WTC11 (cell line): ENCODE measurements at regions not wholly inside any gene's neighbourhood (a gene's known extent, or its start where the extent isn't known, plus 50 kb on each side); places are given as distances from the start of the nearest gene placed in this dataset.

Source experiments
- ATAC-seq: fragments of 200-7000 bp; cut with Tn5 transposase; 2 replicates; pipeline ENCODE4 v1.10.0; 2021; ENCODE audit warnings: mild to moderate bottlenecking, moderate library complexity
- CTCF ChIA-PET: fragments of 300-600 bp; sonication (Branson Sonifier 250); formaldehyde crosslinking; loops from one replicate; lab custom pipeline; 2021; ENCODE audit warnings: antibody characterized with exemption; lab: Charles Lee
- POLR2A ChIA-PET: fragments of 350-600 bp; sonication (Branson Sonifier 250); formaldehyde crosslinking; loops from one replicate; lab custom pipeline; 2021; ENCODE audit warnings: antibody characterized with exemption; lab: Charles Lee
- DNase-seq: peaks from one replicate; pipeline ENCODE4 v3.0.0; 2021; ENCODE audit warnings: low spot score
- H3K27ac Mint-ChIP-seq: 2 replicates; pipeline ENCODE4 v1.8.0; 2021; ENCODE audit warnings: mixed read lengths
- H3K27me3 Mint-ChIP-seq: 2 replicates; pipeline ENCODE4 v1.8.0; 2021; ENCODE audit warnings: low read depth, mild to moderate bottlenecking, moderate library complexity, mixed read lengths
- H3K36me3 Mint-ChIP-seq: 2 replicates; pipeline ENCODE4 v1.8.0; 2021; ENCODE audit warnings: mixed read lengths
- H3K4me1 Mint-ChIP-seq: 2 replicates; pipeline ENCODE4 v1.8.0; 2022; ENCODE audit warnings: mixed read lengths
- H3K4me3 Mint-ChIP-seq: 2 replicates; pipeline ENCODE4 v1.8.0; 2021; ENCODE audit warnings: mild to moderate bottlenecking, moderate library complexity, mixed read lengths
- H3K9me3 Mint-ChIP-seq: 2 replicates; pipeline ENCODE4 v1.8.0; 2021; ENCODE audit warnings: mixed read lengths
- CBFB ChIP-seq: sonication (generic); formaldehyde crosslinking; IDR thresholded peaks from 2 replicates; pipeline ENCODE4 v1.8.1; 2022; ENCODE audit warnings: mild to moderate bottlenecking, low read depth, missing genetic modification reagents
- FOXJ3 ChIP-seq: sonication (generic); formaldehyde crosslinking; IDR thresholded peaks from 2 replicates; pipeline ENCODE4 v1.9.0; 2021; ENCODE audit warnings: missing genetic modification reagents, mild to moderate bottlenecking, borderline replicate concordance
- MXD4 ChIP-seq: fragments of 250-450 bp; sonication (Bioruptor Pico); IDR thresholded peaks from 2 replicates; pipeline ENCODE4 v1.8.0; 2021; ENCODE audit warnings: mild to moderate bottlenecking, moderate library complexity, borderline replicate concordance
- NFE2L1 ChIP-seq: sonication (generic); formaldehyde crosslinking; IDR thresholded peaks from 2 replicates; pipeline ENCODE4 v1.8.1; 2023; ENCODE audit warnings: missing genetic modification reagents
- NR3C1 ChIP-seq: sonication (generic); formaldehyde crosslinking; conservative IDR thresholded peaks from 2 replicates; pipeline ENCODE4 v1.8.1; 2023; ENCODE audit warnings: low read depth, mild to moderate bottlenecking, missing genetic modification reagents
- RELA ChIP-seq: sonication (generic); formaldehyde crosslinking; IDR thresholded peaks from 2 replicates; pipeline ENCODE4 v1.8.1; 2022; ENCODE audit warnings: missing genetic modification reagents, mild to moderate bottlenecking, borderline replicate concordance
- TP53 ChIP-seq: sonication (generic); formaldehyde crosslinking; IDR thresholded peaks from 2 replicates; pipeline ENCODE4 v1.8.1; 2023; ENCODE audit warnings: mild to moderate bottlenecking, missing genetic modification reagents
- ZBTB43 ChIP-seq: sonication (generic); formaldehyde crosslinking; IDR thresholded peaks from 2 replicates; pipeline ENCODE4 v1.8.1; 2023; ENCODE audit warnings: mild to moderate bottlenecking, missing genetic modification reagents
- ZNF317 ChIP-seq: sonication (generic); formaldehyde crosslinking; IDR thresholded peaks from 2 replicates; pipeline ENCODE4 v1.8.1; 2023; ENCODE audit warnings: low read depth, mild to moderate bottlenecking, moderate library complexity, missing genetic modification reagents, borderline replicate concordance
- ZNF425 ChIP-seq: fragments of 250-450 bp; sonication (Bioruptor Pico); conservative IDR thresholded peaks from 2 replicates; pipeline ENCODE4 v1.9.0; 2021; ENCODE audit warnings: mild to moderate bottlenecking
- TF ChIP-seq, protein P1 (sequence below): sonication (generic); formaldehyde crosslinking; conservative IDR thresholded peaks from 2 replicates; pipeline ENCODE4 v1.8.1; 2023; ENCODE audit warnings: mild to moderate bottlenecking, low read depth, missing genetic modification reagents, moderate library complexity
- TF ChIP-seq, protein P2 (sequence below): sonication (generic); formaldehyde crosslinking; IDR thresholded peaks from 2 replicates; pipeline ENCODE4 v1.8.1; 2023; ENCODE audit warnings: mild to moderate bottlenecking, moderate library complexity, missing genetic modification reagents

GRCh38 chr1:118338936-118339335, 153.9 kb upstream of the SPAG17 start:
- no peaks in the 10 kb centered on the region for H3K9me3 Mint-ChIP-seq
- TF ChIP-seq, protein P1, sequence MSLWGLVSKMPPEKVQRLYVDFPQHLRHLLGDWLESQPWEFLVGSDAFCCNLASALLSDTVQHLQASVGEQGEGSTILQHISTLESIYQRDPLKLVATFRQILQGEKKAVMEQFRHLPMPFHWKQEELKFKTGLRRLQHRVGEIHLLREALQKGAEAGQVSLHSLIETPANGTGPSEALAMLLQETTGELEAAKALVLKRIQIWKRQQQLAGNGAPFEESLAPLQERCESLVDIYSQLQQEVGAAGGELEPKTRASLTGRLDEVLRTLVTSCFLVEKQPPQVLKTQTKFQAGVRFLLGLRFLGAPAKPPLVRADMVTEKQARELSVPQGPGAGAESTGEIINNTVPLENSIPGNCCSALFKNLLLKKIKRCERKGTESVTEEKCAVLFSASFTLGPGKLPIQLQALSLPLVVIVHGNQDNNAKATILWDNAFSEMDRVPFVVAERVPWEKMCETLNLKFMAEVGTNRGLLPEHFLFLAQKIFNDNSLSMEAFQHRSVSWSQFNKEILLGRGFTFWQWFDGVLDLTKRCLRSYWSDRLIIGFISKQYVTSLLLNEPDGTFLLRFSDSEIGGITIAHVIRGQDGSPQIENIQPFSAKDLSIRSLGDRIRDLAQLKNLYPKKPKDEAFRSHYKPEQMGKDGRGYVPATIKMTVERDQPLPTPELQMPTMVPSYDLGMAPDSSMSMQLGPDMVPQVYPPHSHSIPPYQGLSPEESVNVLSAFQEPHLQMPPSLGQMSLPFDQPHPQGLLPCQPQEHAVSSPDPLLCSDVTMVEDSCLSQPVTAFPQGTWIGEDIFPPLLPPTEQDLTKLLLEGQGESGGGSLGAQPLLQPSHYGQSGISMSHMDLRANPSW = no peak
- TF ChIP-seq ZNF317 (CRISPR knock-in tag) = no peak
- TF ChIP-seq, all 79 proteins: peak for 0
- Mint-ChIP-seq H3K36me3 (no peaks in the 10 kb centered on the region), H3K4me1 (peaks cover 15% of the 10 kb centered on the region), H3K27me3 (no peaks in the 10 kb centered on the region), H3K27ac (no peak overlapping the region), H3K4me3 (no peak overlapping the region)
- ATAC-seq (no peak), DNase-seq (no peak)
- CTCF ChIA-PET = no interaction called here
- POLR2A ChIA-PET = no interaction called here

- Mint-ChIP-seq H3K4me1 (peaks cover 15% of the 10 kb centered on the region), H3K4me3 (no peak overlapping the region), H3K36me3 (no peaks in the 10 kb centered on the region), H3K9me3 (no peaks in the 10 kb centered on the region), H3K27me3 (no peaks in the 10 kb centered on the region), H3K27ac (no peak overlapping the region)
- POLR2A ChIA-PET = no interaction called here
- no peak for DNase-seq
- TF ChIP-seq TP53 (CRISPR knock-in tag) = no peak
- TF ChIP-seq FOXJ3 (CRISPR knock-in tag) = no peak
- TF ChIP-seq, protein P2, sequence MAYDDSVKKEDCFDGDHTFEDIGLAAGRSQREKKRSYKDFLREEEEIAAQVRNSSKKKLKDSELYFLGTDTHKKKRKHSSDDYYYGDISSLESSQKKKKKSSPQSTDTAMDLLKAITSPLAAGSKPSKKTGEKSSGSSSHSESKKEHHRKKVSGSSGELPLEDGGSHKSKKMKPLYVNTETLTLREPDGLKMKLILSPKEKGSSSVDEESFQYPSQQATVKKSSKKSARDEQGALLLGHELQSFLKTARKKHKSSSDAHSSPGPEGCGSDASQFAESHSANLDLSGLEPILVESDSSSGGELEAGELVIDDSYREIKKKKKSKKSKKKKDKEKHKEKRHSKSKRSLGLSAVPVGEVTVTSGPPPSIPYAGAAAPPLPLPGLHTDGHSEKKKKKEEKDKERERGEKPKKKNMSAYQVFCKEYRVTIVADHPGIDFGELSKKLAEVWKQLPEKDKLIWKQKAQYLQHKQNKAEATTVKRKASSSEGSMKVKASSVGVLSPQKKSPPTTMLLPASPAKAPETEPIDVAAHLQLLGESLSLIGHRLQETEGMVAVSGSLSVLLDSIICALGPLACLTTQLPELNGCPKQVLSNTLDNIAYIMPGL = no peak
- no peak for TF ChIP-seq CBFB (CRISPR knock-in tag)
- TF ChIP-seq ZBTB43 (CRISPR knock-in tag) = no peak
- no peak for TF ChIP-seq ZNF425 (CRISPR knock-in tag)
- TF ChIP-seq NR3C1 (CRISPR knock-in tag) = no peak
- CTCF ChIA-PET = no interaction called here
- no peak for ATAC-seq
Measured at GRCh38 chr1:118337346-118337745, 152.3 kb upstream of the SPAG17 start.

GRCh38 chr1:118335331-118335732, 150.3 kb upstream of the SPAG17 start:
- DNase-seq (no peak), ATAC-seq (no peak)
- ChIA-PET POLR2A (no interaction called here), CTCF (interaction anchor here (1.0 to 1.1 kb wide), 2 partner anchors 17 to 112 kb away, joined by 3 read pairs; no protein-coding TSS in a partner anchor)
- H3K9me3 Mint-ChIP-seq = no peaks in the 10 kb centered on the region
- no peaks in the 10 kb centered on the region for H3K27me3 Mint-ChIP-seq
- H3K4me1 Mint-ChIP-seq = peaks cover 15% of the 10 kb centered on the region
- no peak for TF ChIP-seq MXD4 (CRISPR knock-in tag)
- no peak for TF ChIP-seq NFE2L1 (CRISPR knock-in tag)
- TF ChIP-seq RELA (CRISPR knock-in tag) = no peak
- H3K36me3 Mint-ChIP-seq = no peaks in the 10 kb centered on the region
- H3K4me3 Mint-ChIP-seq = no peak overlapping the region
- H3K27ac Mint-ChIP-seq = no peak overlapping the region
